HepG2 (cell line): ENCODE measurements at regions not wholly inside any gene's neighbourhood (a gene's known extent, or its start where the extent isn't known, plus 50 kb on each side); places are given as distances from the start of the nearest gene placed in this dataset.

ENCODE experiments used
- ARNTL ChIP-seq: sonication (generic); formaldehyde crosslinking; IDR thresholded peaks from 2 replicates; pipeline ENCODE4 v1.4.0; 2020; ENCODE audit warnings: mild to moderate bottlenecking, missing genetic modification reagents
- CHCHD3 ChIP-seq: sonication (generic); formaldehyde crosslinking; IDR thresholded peaks from 2 replicates; pipeline ENCODE4 v1.8.0; 2022; ENCODE audit warnings: mild to moderate bottlenecking, missing genetic modification reagents, moderate library complexity
- HDAC2 ChIP-seq: sonication (generic); formaldehyde crosslinking; IDR thresholded peaks from 2 replicates; pipeline ENCODE4 v1.4.0; 2020; ENCODE audit warnings: missing genetic modification reagents
- HNRNPLL ChIP-seq: fragments of 200-400 bp; formaldehyde crosslinking; IDR thresholded peaks from 2 replicates; pipeline ENCODE4 v1.6.1; 2017; ENCODE audit warnings: mild to moderate bottlenecking, low read depth, low read length; ENCODE audit not compliant: poor library complexity, severe bottlenecking
- HOXA5 ChIP-seq: sonication (generic); formaldehyde crosslinking; IDR thresholded peaks from 2 replicates; pipeline ENCODE4 v1.4.0; 2020; ENCODE audit warnings: missing genetic modification reagents
- JARID2 ChIP-seq: sonication (generic); formaldehyde crosslinking; IDR thresholded peaks from 2 replicates; pipeline ENCODE4 v1.8.1; 2023; ENCODE audit warnings: missing genetic modification reagents, inconsistent platforms; ENCODE audit not compliant: insufficient replicate concordance
- MATR3 ChIP-seq: sonication (generic); formaldehyde crosslinking; IDR thresholded peaks from 2 replicates; pipeline ENCODE4 v1.4.0; 2020; ENCODE audit warnings: missing genetic modification reagents
- NFKB2 ChIP-seq: sonication (generic); formaldehyde crosslinking; IDR thresholded peaks from 2 replicates; pipeline ENCODE4 v1.4.0; 2020; ENCODE audit warnings: missing genetic modification reagents, borderline replicate concordance
- NR2C2 ChIP-seq: sonication (generic); formaldehyde crosslinking; IDR thresholded peaks from 2 replicates; pipeline ENCODE4 v1.4.0; 2020; ENCODE audit warnings: missing genetic modification reagents, mild to moderate bottlenecking, moderate library complexity, borderline replicate concordance
- PITX1 ChIP-seq: sonication (generic); formaldehyde crosslinking; IDR thresholded peaks from 2 replicates; pipeline ENCODE4 v1.5.1; 2020; ENCODE audit warnings: mild to moderate bottlenecking, missing genetic modification reagents
- RBM22 ChIP-seq: fragments of 200-400 bp; formaldehyde crosslinking; optimal IDR thresholded peaks from 2 replicates; pipeline ENCODE3; 2017; ENCODE audit warnings: mild to moderate bottlenecking, low read length, moderate library complexity
- REL ChIP-seq: sonication (generic); formaldehyde crosslinking; conservative IDR thresholded peaks from 2 replicates; pipeline ENCODE4 v1.8.0; 2022; ENCODE audit warnings: mild to moderate bottlenecking, missing genetic modification reagents, moderate library complexity
- SMARCE1 ChIP-seq: fragments of 450-650 bp; IDR thresholded peaks from 2 replicates; pipeline ENCODE4 v1.6.1; 2017; ENCODE audit warnings: borderline replicate concordance
- ZC3H4 ChIP-seq: sonication (generic); formaldehyde crosslinking; IDR thresholded peaks from 2 replicates; pipeline ENCODE4 v1.4.0; 2020; ENCODE audit warnings: missing genetic modification reagents, borderline replicate concordance
- ZNF3 ChIP-seq: IDR thresholded peaks from 2 replicates; pipeline ENCODE4 v1.7.0; 2017; ENCODE audit warnings: inconsistent platforms
- ZNF350 ChIP-seq: sonication (generic); formaldehyde crosslinking; IDR thresholded peaks from 2 replicates; pipeline ENCODE4 v1.4.0; 2020; ENCODE audit warnings: mild to moderate bottlenecking, low read depth, missing genetic modification reagents, borderline replicate concordance
- ZNF460 ChIP-seq: sonication (generic); formaldehyde crosslinking; IDR thresholded peaks from 2 replicates; pipeline ENCODE4 v1.5.1; 2020; ENCODE audit warnings: missing genetic modification reagents, mild to moderate bottlenecking, borderline replicate concordance
- ZNF558 ChIP-seq: sonication (generic); formaldehyde crosslinking; IDR thresholded peaks from 2 replicates; pipeline ENCODE4 v1.9.0; 2022; ENCODE audit warnings: mild to moderate bottlenecking, missing genetic modification reagents, borderline replicate concordance
- ZNF709 ChIP-seq: sonication (generic); formaldehyde crosslinking; IDR thresholded peaks from 2 replicates; pipeline ENCODE4 v1.5.0; 2020; ENCODE audit warnings: mild to moderate bottlenecking, missing genetic modification reagents
- ZNF768 ChIP-seq: sonication (generic); formaldehyde crosslinking; IDR thresholded peaks from 2 replicates; pipeline ENCODE4 v1.4.0; 2020; ENCODE audit warnings: missing genetic modification reagents
- ZNF775 ChIP-seq: sonication (generic); formaldehyde crosslinking; IDR thresholded peaks from 2 replicates; pipeline ENCODE4 v1.4.0; 2020; ENCODE audit warnings: missing genetic modification reagents, mild to moderate bottlenecking, moderate library complexity, borderline replicate concordance
- ZNF782 ChIP-seq: sonication (generic); formaldehyde crosslinking; IDR thresholded peaks from 2 replicates; pipeline ENCODE4 v1.4.0; 2020; ENCODE audit warnings: missing genetic modification reagents, mild to moderate bottlenecking, borderline replicate concordance
- TF ChIP-seq, protein P1 (sequence below): IDR thresholded peaks from 2 replicates; pipeline ENCODE4 v1.6.1; 2016; ENCODE audit warnings: missing compliant biosample characterization, missing genetic modification reagents, borderline replicate concordance
- TF ChIP-seq, protein P2 (sequence below): sonication (generic); formaldehyde crosslinking; IDR thresholded peaks from 2 replicates; pipeline ENCODE4 v1.4.0; 2020; ENCODE audit warnings: mild to moderate bottlenecking, missing genetic modification reagents

DNA sequence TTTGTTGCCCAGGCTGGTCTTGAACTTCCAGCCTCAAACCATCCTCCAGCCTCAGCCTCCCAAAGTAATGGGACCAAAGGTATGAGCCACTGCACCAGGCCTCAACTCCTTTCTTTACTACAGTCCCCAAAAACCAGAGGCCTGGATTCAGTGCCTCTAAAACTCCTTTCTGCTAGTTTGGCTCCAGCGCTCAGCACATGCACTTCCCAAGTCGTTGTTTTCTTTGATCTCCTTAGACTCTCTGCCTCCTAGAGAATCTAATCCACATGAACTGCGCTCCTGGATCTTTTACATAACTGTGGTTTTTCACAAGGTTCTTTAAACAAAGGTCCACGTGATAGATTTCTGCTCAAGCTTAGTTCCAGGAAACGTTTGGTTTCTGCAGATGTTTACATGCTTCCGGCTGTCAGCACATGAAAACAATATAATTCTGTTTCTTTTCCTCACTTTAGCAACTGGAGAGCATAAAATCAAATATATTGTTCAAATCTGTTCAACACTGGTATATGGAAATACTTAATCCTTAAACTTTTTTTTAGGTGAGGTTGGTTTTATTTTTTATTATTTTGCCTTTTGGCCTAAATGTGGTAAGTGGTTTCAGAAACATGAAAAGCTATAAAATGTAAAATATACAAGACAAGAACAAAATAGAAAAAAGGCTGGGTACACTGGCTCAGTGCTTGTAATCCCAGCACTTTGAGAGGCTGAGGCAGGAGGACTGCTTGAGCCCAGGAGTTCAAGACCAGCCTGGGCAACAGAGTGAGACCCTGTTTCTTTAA is 270.5 kb upstream of the MKLN1 start (continued):
- TF ChIP-seq REL (CRISPR knock-in tag) (no peak), CHCHD3 (no peak), HOXA5 (CRISPR knock-in tag) (no peak), NR2C2 (CRISPR knock-in tag) (peak; percentile 53; the same call in 1 of the 2 replicates), ZNF460 (no peak; the same call in 1 of the 2 replicates), ZNF350 (CRISPR knock-in tag) (no peak; the same call in 1 of the 2 replicates), HNRNPLL (no peak), PITX1 (CRISPR knock-in tag) (peak; percentile 95), ZNF3 (CRISPR knock-in tag) (0 out of 2 replicates have a peak, but pooled peaks have one; percentile 21), ZNF558 (CRISPR knock-in tag) (no peak), ZNF709 (CRISPR knock-in tag) (no peak), MATR3 (CRISPR knock-in tag) (no peak), NFKB2 (CRISPR knock-in tag) (no peak), SMARCE1 (no peak), RBM22 (peak; percentile 6), ZNF782 (CRISPR knock-in tag) (no peak), ZNF775 (CRISPR knock-in tag) (no peak; the same call in 1 of the 2 replicates), ARNTL (peak; percentile 99), HDAC2 (CRISPR knock-in tag) (peak; percentile 75), JARID2 (no peak), ZNF768 (CRISPR knock-in tag) (no peak), ZC3H4 (CRISPR knock-in tag) (no peak)
- TF ChIP-seq, protein P1, sequence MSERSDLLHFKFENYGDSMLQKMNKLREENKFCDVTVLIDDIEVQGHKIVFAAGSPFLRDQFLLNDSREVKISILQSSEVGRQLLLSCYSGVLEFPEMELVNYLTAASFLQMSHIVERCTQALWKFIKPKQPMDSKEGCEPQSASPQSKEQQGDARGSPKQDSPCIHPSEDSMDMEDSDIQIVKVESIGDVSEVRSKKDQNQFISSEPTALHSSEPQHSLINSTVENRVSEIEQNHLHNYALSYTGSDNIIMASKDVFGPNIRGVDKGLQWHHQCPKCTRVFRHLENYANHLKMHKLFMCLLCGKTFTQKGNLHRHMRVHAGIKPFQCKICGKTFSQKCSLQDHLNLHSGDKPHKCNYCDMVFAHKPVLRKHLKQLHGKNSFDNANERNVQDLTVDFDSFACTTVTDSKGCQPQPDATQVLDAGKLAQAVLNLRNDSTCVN (CRISPR knock-in tag), result no peak
- TF ChIP-seq, protein P2, sequence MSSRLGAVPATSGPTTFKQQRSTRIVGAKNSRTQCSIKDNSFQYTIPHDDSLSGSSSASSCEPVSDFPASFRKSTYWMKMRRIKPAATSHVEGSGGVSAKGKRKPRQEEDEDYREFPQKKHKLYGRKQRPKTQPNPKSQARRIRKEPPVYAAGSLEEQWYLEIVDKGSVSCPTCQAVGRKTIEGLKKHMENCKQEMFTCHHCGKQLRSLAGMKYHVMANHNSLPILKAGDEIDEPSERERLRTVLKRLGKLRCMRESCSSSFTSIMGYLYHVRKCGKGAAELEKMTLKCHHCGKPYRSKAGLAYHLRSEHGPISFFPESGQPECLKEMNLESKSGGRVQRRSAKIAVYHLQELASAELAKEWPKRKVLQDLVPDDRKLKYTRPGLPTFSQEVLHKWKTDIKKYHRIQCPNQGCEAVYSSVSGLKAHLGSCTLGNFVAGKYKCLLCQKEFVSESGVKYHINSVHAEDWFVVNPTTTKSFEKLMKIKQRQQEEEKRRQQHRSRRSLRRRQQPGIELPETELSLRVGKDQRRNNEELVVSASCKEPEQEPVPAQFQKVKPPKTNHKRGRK, result no peak
